ENCODE measurements at regions not wholly inside any gene's neighbourhood (a gene's known extent, or its start where the extent isn't known, plus 50 kb on each side); places are given as distances from the start of the nearest gene placed in this dataset.

DNA sequence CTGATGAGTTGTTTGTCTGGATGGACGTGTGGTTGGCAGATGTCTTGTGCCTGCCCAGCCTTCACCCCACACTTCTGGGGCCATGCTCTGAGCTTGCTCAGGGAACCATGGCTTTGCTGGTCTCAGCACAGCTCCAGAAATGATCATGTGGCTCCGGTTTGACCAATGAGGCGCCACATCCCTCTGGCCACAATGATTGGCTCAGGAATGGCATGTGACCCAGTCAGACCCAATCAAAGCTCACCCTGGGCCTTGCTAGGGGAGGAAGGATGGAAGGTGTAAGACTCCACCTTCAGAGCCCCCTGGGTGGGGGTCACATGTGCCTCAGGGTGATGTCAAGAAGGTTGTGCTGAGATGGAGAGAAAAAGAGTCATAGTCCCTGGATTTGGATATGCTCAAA, 281.6 kb upstream of the SULF2 start:
- no peaks in the 10 kb centered on the region for H3K4me1 Mint-ChIP-seq
- DNase-seq, result no peak
- H3K27me3 Mint-ChIP-seq, result peaks cover 12% of the 10 kb centered on the region
- no peak overlapping the region for H3K27ac Mint-ChIP-seq
- ATAC-seq, result no peak
- no peaks in the 10 kb centered on the region for H3K9me3 Mint-ChIP-seq
- H3K4me3 Mint-ChIP-seq, result no peak overlapping the region
- H3K36me3 Mint-ChIP-seq (ENCODE audit: low read depth), result no peaks in the 10 kb centered on the region

DNA sequence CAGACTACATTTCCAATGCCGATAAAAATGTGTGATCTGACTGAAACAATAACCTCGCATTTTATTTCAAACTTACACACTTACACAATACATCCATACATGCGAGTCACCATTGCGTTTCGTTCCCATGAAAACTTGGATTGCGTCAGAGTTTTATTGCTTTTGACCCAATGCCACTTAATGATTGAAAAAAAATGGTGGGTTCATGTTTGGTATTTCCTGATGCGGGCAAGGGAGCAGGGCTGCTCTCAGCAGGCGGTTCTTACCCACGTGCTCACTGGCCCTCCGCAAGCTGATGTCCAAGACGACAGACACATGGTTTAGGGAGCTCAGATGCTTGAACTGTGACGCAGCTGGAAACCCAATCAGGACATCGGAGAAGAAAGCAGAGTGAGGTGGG, 281.0 kb upstream of the SULF2 start:
- Mint-ChIP-seq H3K27ac (no peak overlapping the region), H3K9me3 (no peaks in the 10 kb centered on the region), H3K4me3 (no peak overlapping the region), H3K27me3 (peaks cover 12% of the 10 kb centered on the region), H3K36me3 (ENCODE audit: low read depth) (no peaks in the 10 kb centered on the region), H3K4me1 (no peaks in the 10 kb centered on the region)
- DNase-seq (no peak), ATAC-seq (no peak)

DNA sequence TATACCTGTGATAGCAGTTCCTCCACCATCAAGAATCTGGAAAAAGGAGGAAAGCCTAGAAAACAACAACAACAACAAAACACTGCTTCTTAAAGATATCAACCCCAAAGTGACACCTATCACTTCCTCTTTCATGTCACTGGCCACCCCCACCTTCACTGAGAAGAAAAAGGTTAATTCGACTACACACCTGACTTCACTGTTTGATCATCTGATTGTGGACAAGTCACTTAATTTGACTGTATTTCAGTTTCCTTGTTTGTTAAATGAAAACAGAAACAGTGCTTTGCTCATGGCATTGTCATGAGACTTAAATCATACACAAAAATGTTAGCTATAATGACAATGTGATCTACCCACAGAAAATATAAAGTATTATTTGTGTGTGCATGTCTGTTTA, 280.6 kb upstream of the SULF2 start:
- Mint-ChIP-seq H3K4me1 (no peaks in the 10 kb centered on the region), H3K27ac (no peak overlapping the region), H3K9me3 (no peaks in the 10 kb centered on the region), H3K36me3 (ENCODE audit: low read depth) (no peaks in the 10 kb centered on the region), H3K4me3 (no peak overlapping the region), H3K27me3 (peaks cover 13% of the 10 kb centered on the region)
- ATAC-seq (no peak), DNase-seq (no peak)

DNA sequence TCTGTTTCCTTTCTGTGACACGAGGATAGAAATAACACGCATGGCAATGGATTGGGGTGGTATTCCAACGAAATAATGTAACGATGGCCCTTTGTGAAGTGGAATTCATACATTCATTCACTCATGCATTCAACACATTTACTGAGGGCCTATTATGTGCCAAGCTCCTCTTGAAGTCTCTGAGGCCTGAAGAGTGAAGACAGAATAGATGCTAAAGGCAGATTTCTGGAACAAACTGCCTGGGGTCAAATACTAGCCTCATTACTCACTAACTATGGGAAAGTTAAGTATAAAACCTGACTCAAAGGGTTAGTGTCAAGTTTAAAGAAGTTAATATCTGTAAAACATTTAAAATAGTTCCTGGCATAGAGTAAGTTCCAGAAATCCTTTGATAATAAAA, 279.6 kb upstream of the SULF2 start:
- Mint-ChIP-seq H3K9me3 (no peaks in the 10 kb centered on the region), H3K36me3 (ENCODE audit: low read depth) (no peaks in the 10 kb centered on the region), H3K27ac (no peak overlapping the region), H3K4me3 (no peak overlapping the region), H3K27me3 (peaks cover 9% of the 10 kb centered on the region), H3K4me1 (no peaks in the 10 kb centered on the region)
- ATAC-seq (no peak), DNase-seq (no peak)

DNA sequence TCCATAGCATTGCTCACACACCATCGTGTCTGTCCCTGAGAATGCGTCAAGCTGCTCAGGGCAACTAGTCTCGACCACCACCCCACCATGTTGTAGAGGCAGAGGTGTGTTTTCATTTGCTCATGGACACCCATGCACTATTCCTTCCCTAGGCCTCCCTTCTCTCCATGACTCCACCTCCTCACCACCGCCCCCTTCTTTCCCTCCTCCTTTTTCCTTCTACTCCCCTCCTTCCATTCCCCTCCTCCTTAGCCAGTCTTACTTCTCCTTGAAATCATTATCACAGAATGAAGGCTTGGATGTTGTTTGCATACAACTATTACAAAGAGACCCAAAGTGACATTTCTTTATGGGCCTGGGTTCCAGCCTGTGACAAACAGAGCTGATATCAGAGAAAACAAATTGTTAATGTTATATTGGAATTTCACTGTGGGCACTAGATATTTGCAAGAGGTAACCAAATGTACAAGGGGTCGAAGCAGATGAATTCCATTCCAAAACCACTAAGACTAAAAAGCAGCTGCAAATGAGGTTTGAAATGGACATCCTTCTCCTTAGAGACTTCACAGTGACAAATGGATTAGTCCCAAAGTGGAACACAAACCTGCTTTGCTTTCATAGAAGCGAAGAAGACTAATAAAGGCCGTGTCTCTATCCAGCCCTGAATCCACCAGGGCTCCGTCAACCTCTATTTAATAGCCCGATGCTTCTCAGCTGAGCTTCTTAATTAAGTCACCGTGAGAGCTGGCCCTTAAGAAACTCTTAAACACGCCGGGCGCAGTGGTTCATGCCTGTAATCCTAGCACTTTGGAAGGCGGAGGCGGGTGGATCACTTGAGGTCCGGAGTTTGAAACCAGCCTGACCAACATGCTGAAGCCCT, 275.8 kb upstream of the SULF2 start:
- Mint-ChIP-seq H3K36me3 (ENCODE audit: low read depth) (no peaks in the 10 kb centered on the region), H3K9me3 (no peaks in the 10 kb centered on the region), H3K27ac (no peak overlapping the region), H3K4me1 (no peaks in the 10 kb centered on the region), H3K4me3 (no peak overlapping the region), H3K27me3 (peaks cover 6% of the 10 kb centered on the region)
- DNase-seq (no peak), ATAC-seq (no peak)

DNA sequence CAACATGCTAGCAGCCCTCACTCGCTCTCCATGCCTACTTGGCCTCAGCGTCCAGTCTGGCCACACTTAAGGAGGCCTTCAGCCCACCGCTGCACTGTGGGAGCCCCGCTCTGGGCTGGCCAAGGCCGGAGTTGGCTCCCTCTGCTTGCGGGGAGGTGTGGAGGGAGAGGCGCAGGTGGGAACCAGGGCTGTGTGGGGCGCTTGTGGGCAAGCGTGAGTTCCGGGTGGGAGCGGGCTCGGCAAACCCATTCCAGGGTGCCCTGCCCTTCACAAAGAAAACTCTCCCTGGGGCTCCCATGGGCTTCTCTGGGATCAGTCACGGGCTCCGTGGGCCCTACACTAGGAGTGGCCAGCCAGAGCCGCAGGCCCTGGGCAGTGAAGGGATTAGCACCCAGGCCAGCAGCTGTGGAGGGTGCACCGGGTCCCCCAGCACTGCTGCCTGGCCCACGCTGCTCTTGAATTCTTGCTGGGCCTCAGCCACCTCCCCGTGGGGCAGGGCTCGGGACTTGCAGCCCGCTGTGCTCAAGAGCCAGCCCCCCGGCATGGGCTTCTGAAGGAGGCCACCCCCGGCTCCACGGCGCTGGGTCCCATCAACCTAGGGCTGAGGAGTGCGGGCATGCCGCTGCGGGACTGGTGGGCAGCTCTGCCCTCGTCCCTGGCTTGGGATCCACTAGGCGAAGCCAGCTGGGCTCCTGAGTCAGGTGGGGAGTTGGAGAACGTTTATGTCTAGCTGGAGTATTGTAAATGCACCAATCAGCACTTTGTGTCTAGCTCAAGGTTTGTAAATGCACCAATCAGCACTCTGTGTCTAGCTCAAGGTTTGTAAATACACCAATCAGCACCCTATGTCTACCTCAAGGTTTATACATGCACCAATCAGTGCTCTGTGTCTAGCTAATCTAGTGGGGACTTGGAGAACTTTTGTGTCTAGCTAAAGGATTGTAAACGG, 273.6 kb upstream of the SULF2 start:
- Mint-ChIP-seq H3K4me1 (no peaks in the 10 kb centered on the region), H3K27ac (no peak overlapping the region), H3K27me3 (peaks cover 7% of the 10 kb centered on the region), H3K9me3 (no peaks in the 10 kb centered on the region), H3K36me3 (ENCODE audit: low read depth) (no peaks in the 10 kb centered on the region), H3K4me3 (no peak overlapping the region)
- DNase-seq (no peak), ATAC-seq (no peak)

DNA sequence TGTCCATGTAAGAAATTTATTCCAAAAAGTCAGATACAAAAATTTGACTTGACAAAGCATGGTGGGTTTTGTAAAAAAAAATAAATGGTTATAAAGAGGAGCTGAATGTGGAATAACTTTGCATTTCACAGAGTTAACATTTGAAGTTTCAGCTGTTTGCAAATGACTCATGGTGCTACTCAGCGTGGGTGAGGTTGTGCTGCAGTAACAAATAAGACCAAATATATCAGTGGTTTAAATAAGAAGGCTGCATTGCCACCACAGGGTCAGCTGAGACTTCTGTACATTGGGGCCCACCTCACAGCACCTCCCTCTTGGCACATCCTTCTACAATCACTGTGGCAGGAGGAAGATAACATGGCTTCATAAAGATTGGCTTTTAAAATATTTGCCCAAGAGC, 272.5 kb upstream of the SULF2 start:
- Mint-ChIP-seq H3K36me3 (ENCODE audit: low read depth) (no peaks in the 10 kb centered on the region), H3K4me3 (no peak overlapping the region), H3K4me1 (no peaks in the 10 kb centered on the region)

DNA sequence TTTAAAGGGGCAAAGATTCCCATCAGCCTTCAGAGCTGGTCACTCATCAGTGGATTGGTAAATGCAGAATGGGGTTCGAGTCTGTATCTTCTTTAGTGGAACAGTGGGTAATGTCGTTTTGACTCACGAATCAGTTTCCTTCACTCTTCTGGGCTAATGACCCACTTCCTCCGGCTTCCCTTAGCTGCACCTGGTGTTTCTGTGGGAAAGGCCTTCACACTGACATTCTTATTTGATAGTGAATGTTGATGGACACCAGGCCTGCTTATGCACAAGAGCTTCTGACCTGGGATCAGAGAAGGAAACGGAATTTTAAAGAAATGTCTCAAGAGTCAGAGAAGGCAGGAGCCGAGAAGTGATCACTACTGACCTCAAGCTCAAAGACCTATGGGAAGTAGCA, 272.0 kb upstream of the SULF2 start:
- Mint-ChIP-seq H3K27ac (no peak overlapping the region), H3K36me3 (ENCODE audit: low read depth) (no peaks in the 10 kb centered on the region), H3K9me3 (no peaks in the 10 kb centered on the region), H3K27me3 (peaks cover 11% of the 10 kb centered on the region), H3K4me3 (no peak overlapping the region), H3K4me1 (no peaks in the 10 kb centered on the region)
- DNase-seq (no peak), ATAC-seq (no peak)

More for the DNA sequence above, 272.5 kb upstream of the SULF2 start:
- Mint-ChIP-seq H3K27ac (no peak overlapping the region), H3K27me3 (peaks cover 11% of the 10 kb centered on the region), H3K9me3 (no peaks in the 10 kb centered on the region)
- ATAC-seq (no peak), DNase-seq (no peak)

DNA sequence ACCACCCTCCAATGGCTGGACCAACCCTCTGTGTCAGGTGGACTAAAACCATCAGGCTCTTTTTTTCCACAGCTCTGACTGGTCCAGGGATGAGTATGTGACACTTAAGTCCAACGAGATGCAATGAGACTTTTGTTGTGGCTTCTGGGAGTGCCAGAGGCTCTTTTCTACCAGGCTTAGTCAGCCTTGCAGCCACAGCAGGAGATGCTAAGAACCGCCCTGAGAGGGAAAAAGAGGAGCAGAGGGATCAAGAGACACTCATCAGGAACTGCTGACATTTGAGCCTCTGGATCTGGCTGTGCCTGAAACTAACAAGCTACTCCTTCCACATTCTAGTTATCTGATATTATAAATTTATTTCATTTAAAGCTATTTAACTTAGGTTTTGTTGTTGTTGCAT, 270.9 kb upstream of the SULF2 start:
- Mint-ChIP-seq H3K4me1 (no peaks in the 10 kb centered on the region), H3K27me3 (peaks cover 17% of the 10 kb centered on the region)
- no peak for DNase-seq

DNA sequence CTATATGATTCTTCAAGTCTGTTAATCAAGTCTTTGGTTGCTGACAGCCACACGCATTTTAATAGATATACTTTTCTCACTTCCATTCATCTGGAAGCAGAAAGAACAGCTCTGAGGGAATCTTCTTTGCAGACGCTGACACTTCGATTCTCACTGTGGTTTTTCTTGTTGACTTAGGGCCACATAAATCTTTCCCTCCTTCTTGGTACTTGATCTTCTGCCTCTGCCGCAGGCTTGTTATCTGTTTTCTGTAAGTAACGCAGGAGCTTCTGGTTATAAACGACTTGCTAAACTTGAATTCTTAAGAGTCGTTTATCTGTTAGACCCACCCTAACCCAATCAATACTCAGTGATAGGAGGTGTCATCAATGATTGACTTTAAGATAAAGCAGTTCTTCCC, 268.8 kb upstream of the SULF2 start:
- no peaks in the 10 kb centered on the region for H3K4me1 Mint-ChIP-seq
- H3K9me3 Mint-ChIP-seq, result no peaks in the 10 kb centered on the region
- DNase-seq, result no peak
- H3K4me3 Mint-ChIP-seq, result no peak overlapping the region
- ATAC-seq, result no peak
- no peak overlapping the region for H3K27ac Mint-ChIP-seq
- peaks cover 14% of the 10 kb centered on the region for H3K27me3 Mint-ChIP-seq
- no peaks in the 10 kb centered on the region for H3K36me3 Mint-ChIP-seq (ENCODE audit: low read depth)

More for the DNA sequence above, 270.9 kb upstream of the SULF2 start:
- Mint-ChIP-seq H3K27ac (no peak overlapping the region), H3K9me3 (no peaks in the 10 kb centered on the region), H3K4me3 (no peak overlapping the region), H3K36me3 (ENCODE audit: low read depth) (no peaks in the 10 kb centered on the region)
- no peak for ATAC-seq

DNA sequence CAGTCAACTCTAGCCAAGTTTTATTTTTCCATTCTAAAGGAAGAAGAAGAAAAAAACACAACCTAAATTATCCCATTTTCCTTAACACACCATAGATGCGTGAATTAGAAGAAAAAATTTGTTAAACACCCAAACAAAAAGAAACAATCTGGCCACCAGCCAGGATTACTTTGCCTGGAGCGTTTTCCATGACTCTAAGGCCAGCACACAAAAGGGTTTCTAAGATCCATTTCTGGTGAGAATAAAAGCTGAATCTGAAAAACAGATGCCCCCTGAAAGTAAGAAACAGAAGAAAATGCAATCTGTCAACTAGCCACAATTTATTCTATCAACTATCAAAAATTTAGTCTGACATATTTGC, 267.2 kb upstream of the SULF2 start:
- H3K4me3 Mint-ChIP-seq, result no peak overlapping the region
- no peak overlapping the region for H3K27ac Mint-ChIP-seq
- no peaks in the 10 kb centered on the region for H3K4me1 Mint-ChIP-seq
- DNase-seq (no peak), ATAC-seq (no peak)
- H3K36me3 Mint-ChIP-seq (ENCODE audit: low read depth), result no peaks in the 10 kb centered on the region
- H3K9me3 Mint-ChIP-seq, result no peaks in the 10 kb centered on the region
- H3K27me3 Mint-ChIP-seq, result peaks cover 11% of the 10 kb centered on the region

DNA sequence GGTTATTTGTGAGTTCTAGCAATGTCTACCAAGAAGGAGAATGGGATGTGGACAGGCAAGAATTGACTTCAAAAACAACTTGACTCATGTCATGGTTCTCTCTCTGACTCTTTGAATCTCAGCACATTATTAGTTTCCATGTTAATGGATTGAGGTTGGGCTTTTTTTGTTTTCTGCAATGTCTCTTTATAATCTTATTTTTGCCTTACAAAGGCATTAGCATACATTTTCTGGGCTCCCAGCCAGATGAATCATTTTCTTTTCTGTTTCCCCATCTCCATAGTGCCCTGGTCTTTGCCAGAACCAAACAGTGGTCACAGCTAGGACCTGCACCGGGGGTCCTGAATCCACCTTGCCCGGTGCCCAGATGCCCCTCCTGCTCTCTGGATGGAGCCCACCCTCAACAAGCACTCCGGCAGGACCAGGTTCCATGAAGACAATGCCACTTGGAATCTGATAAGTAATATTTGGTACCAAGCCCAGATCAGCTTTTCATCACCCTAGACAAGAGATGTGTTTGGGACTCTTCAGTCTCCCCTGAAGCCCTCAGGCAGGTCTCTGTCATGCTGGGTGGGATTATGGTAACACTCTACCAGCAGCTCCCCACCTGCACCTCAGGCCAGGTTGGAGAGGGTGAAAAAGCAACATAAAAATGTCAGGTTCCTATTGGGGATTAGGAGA, 266.7 kb upstream of the SULF2 start:
- Mint-ChIP-seq H3K27me3 (peaks cover 11% of the 10 kb centered on the region), H3K4me3 (no peak overlapping the region), H3K4me1 (no peaks in the 10 kb centered on the region), H3K36me3 (ENCODE audit: low read depth) (no peaks in the 10 kb centered on the region), H3K9me3 (no peaks in the 10 kb centered on the region), H3K27ac (no peak overlapping the region)
- ATAC-seq, result no peak
- no peak for DNase-seq

DNA sequence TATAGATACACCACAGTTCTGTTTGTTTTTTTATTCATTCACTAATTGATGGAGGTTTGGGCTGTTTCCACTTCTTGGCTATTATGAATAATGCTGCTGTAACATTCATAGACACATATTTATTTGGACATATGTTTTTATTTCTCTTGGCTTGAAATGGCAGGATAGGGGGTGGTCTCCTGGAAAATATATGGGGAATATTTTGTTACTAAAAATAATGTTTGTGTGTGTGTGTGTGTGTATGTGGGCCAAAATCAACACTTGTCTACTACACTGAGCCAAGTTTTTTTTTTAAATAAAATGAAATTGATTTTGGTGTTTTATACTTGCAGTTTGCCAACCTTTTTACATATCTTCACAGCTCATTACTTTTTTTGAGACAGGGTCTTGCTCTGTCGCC, 264.4 kb upstream of the SULF2 start:
- Mint-ChIP-seq H3K9me3 (no peaks in the 10 kb centered on the region), H3K27ac (no peak overlapping the region), H3K4me1 (no peaks in the 10 kb centered on the region), H3K27me3 (peaks cover 17% of the 10 kb centered on the region), H3K4me3 (no peak overlapping the region), H3K36me3 (ENCODE audit: low read depth) (no peaks in the 10 kb centered on the region)
- no peak for DNase-seq
- ATAC-seq, result no peak

DNA sequence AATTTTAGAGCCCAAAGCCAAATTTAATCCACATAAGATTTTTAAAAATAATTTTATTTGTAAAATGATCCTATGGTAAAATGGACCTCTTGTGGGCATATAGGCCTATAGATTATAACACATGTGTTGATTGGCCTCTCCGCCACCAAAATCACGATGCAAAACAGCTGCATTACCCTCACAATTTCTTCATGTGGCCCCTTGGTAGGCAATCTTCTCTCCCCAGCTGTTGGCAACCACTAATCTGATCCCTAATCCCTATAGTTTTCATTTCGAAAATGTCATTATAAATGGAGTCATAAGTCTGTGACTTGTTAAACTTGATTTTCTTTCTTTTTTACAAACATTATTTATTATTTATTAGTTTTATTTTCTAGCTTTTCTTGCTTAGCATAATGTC, 263.9 kb upstream of the SULF2 start:
- no peaks in the 10 kb centered on the region for H3K4me1 Mint-ChIP-seq
- ATAC-seq (no peak), DNase-seq (no peak)
- no peaks in the 10 kb centered on the region for H3K36me3 Mint-ChIP-seq (ENCODE audit: low read depth)
- no peak overlapping the region for H3K4me3 Mint-ChIP-seq
- H3K27me3 Mint-ChIP-seq, result peaks cover 17% of the 10 kb centered on the region
- H3K9me3 Mint-ChIP-seq, result no peaks in the 10 kb centered on the region
- no peak overlapping the region for H3K27ac Mint-ChIP-seq
